GM11168 (cell line): ENCODE measurements at regions not wholly inside any gene's neighbourhood (a gene's known extent, or its start where the extent isn't known, plus 50 kb on each side); places are given as distances from the start of the nearest gene placed in this dataset.

Experiments
- in situ Hi-C: fragments of 300-500 bp; cut with MboI; formaldehyde crosslinking; loops from one replicate; pipeline ENCODE4 v1.12.0; 2022; ENCODE audit warnings: low sequenced_read_pairs; ENCODE audit not compliant: unreplicated experiment

GRCh38 chr20:59402681-59403080 lies 102.3 kb downstream of the EDN3 start:
- in situ Hi-C loops, result no loop called here

GRCh38 chr20:59403261-59403961 lies 103.0 kb downstream of the EDN3 start:
- in situ Hi-C loops, result no loop called here

GRCh38 chr20:59403962-59404314 lies 103.5 kb downstream of the EDN3 start:
- in situ Hi-C loops, result no loop called here

- in situ Hi-C loops, result no loop called here
These were observed 104.3 kb downstream of the EDN3 start for GRCh38 chr20:59404749-59405148.

- in situ Hi-C loops, result no loop called here
These were observed 105.1 kb downstream of the EDN3 start for GRCh38 chr20:59405226-59406200.

GRCh38 chr20:59406446-59406845 lies 106.0 kb downstream of the EDN3 start:
- in situ Hi-C loops, result no loop called here

GRCh38 chr20:59411170-59411569 lies 110.8 kb downstream of the EDN3 start:
- in situ Hi-C loops, result no loop called here

GRCh38 chr20:59411589-59411988 lies 111.2 kb downstream of the EDN3 start:
- in situ Hi-C loops, result no loop called here

- in situ Hi-C loops, result no loop called here
These were observed 111.8 kb downstream of the EDN3 start for GRCh38 chr20:59412181-59412580.

- in situ Hi-C loops, result no loop called here
These were observed 112.5 kb downstream of the EDN3 start for GRCh38 chr20:59412875-59413284.

GRCh38 chr20:59413326-59413865 lies 113.0 kb downstream of the EDN3 start:
- in situ Hi-C loops, result no loop called here

- in situ Hi-C loops, result no loop called here
These were observed 114.7 kb downstream of the EDN3 start for GRCh38 chr20:59414936-59415623.

GRCh38 chr20:59416916-59417315 lies 116.5 kb downstream of the EDN3 start:
- in situ Hi-C loops, result no loop called here

GRCh38 chr20:59421089-59421488 lies 120.7 kb downstream of the EDN3 start:
- in situ Hi-C loops, result no loop called here

GRCh38 chr20:59421920-59422637 lies 121.7 kb downstream of the EDN3 start:
- in situ Hi-C loops, result no loop called here

GRCh38 chr20:59422872-59423544 lies 122.6 kb downstream of the EDN3 start:
- in situ Hi-C loops, result no loop called here

GRCh38 chr20:59424976-59425375 lies 124.6 kb downstream of the EDN3 start:
- in situ Hi-C loops, result no loop called here

GRCh38 chr20:59425572-59425971 lies 125.2 kb downstream of the EDN3 start:
- in situ Hi-C loops, result no loop called here

GRCh38 chr20:59428006-59428405 lies 127.6 kb downstream of the EDN3 start:
- in situ Hi-C loops, result no loop called here
